DND-41 (cell line): ENCODE measurements at regions not wholly inside any gene's neighbourhood (a gene's known extent, or its start where the extent isn't known, plus 50 kb on each side); places are given as distances from the start of the nearest gene placed in this dataset.

ENCODE experiments used
- EZH2 ChIP-seq: IDR thresholded peaks from 3 replicates; pipeline ENCODE4 v1.6.1; 2012; ENCODE audit warnings: borderline replicate concordance, low read depth, mild to moderate bottlenecking, moderate library complexity, low read length, inconsistent platforms; ENCODE audit not compliant: severe bottlenecking
- TF ChIP-seq, protein P1 (sequence below): IDR thresholded peaks from 2 replicates; pipeline ENCODE4 v1.5.1; 2012; ENCODE audit warnings: borderline replicate concordance, low read length, moderate library complexity, mild to moderate bottlenecking; ENCODE audit not compliant: poor library complexity, severe bottlenecking; ENCODE audit errors: extremely low read depth

DNA sequence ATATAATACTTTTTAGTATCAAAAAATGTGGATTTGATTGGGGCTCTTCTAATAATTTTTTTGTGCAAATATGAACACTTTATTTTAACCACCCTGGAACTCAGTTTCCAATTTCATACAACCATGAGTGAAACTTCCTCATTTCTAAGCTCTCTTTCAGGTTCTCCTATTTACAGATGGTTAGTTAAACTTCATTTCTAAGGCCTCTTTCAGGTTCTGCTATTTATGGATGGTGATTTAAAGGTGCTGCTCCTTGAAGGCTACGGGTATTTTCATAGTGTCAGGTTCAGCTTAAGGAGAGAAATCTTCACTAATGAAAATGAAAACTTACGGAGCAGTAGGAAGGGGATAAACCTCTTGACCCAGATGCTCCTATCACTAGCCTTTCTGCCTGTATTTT is 568.3 kb downstream of the KIF20B start:
- TF ChIP-seq, protein P1, sequence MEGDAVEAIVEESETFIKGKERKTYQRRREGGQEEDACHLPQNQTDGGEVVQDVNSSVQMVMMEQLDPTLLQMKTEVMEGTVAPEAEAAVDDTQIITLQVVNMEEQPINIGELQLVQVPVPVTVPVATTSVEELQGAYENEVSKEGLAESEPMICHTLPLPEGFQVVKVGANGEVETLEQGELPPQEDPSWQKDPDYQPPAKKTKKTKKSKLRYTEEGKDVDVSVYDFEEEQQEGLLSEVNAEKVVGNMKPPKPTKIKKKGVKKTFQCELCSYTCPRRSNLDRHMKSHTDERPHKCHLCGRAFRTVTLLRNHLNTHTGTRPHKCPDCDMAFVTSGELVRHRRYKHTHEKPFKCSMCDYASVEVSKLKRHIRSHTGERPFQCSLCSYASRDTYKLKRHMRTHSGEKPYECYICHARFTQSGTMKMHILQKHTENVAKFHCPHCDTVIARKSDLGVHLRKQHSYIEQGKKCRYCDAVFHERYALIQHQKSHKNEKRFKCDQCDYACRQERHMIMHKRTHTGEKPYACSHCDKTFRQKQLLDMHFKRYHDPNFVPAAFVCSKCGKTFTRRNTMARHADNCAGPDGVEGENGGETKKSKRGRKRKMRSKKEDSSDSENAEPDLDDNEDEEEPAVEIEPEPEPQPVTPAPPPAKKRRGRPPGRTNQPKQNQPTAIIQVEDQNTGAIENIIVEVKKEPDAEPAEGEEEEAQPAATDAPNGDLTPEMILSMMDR: no peak
- TF ChIP-seq EZH2: no peak
